H9 (cell line): ENCODE measurements at regions not wholly inside any gene's neighbourhood (a gene's known extent, or its start where the extent isn't known, plus 50 kb on each side); places are given as distances from the start of the nearest gene placed in this dataset.

ENCODE experiments used
- DNase-seq: peaks from one replicate; pipeline ENCODE4 v3.0.0-alpha.2; 2017
- H2AFZ ChIP-seq: one replicate; pipeline ENCODE4 v1.6.1; 2013; ENCODE audit warnings: mild to moderate bottlenecking, low read length, control low read depth, moderate library complexity
- H2AK5ac ChIP-seq: 2 replicates; pipeline ENCODE4 v1.6.1; 2013; ENCODE audit warnings: low read length, control low read depth, mixed read lengths; ENCODE audit not compliant: insufficient read length
- H2BK120ac ChIP-seq: one replicate; pipeline ENCODE4 v1.6.1; 2013; ENCODE audit warnings: low read depth, mild to moderate bottlenecking, low read length, control low read depth, inconsistent platforms; ENCODE audit not compliant: poor library complexity, severe bottlenecking
- H2BK12ac ChIP-seq: 2 replicates; pipeline ENCODE4 v1.6.1; 2013; ENCODE audit warnings: low read length, control low read depth, mixed read lengths, low read depth; ENCODE audit not compliant: insufficient read length
- H2BK15ac ChIP-seq: 2 replicates; pipeline ENCODE4 v1.6.1; 2013; ENCODE audit warnings: low read depth, low read length, control low read depth
- H2BK20ac ChIP-seq: one replicate; pipeline ENCODE4 v1.6.1; 2013; ENCODE audit warnings: low read depth, mild to moderate bottlenecking, low read length, control low read depth, inconsistent platforms; ENCODE audit not compliant: poor library complexity, severe bottlenecking
- H2BK5ac ChIP-seq: 2 replicates; pipeline ENCODE4 v1.6.1; 2013; ENCODE audit warnings: low read length, control low read depth, mixed read lengths; ENCODE audit not compliant: insufficient read length
- H3K14ac ChIP-seq: 2 replicates; pipeline ENCODE4 v1.6.1; 2013; ENCODE audit warnings: low read length, control low read depth; ENCODE audit not compliant: insufficient read depth
- H3K18ac ChIP-seq: 2 replicates; pipeline ENCODE4 v1.6.1; 2013; ENCODE audit warnings: low read depth, mild to moderate bottlenecking, mixed read lengths, low read length, control low read depth; ENCODE audit not compliant: insufficient read length
- H3K23ac ChIP-seq: 2 replicates; pipeline ENCODE4 v1.6.1; 2013; ENCODE audit warnings: low read length, control low read depth, mixed read lengths, low read depth; ENCODE audit not compliant: insufficient read length
- H3K23me2 ChIP-seq: 2 replicates; pipeline ENCODE4 v1.6.1; 2013; ENCODE audit warnings: low read depth, mild to moderate bottlenecking, mixed read lengths, low read length, control low read depth; ENCODE audit not compliant: insufficient read length, poor library complexity, severe bottlenecking
- H3K27ac ChIP-seq: 2 replicates; pipeline ENCODE4 v1.5.1; 2013; ENCODE audit warnings: low read length, control low read depth, mixed read lengths, low read depth; ENCODE audit not compliant: insufficient read length
- H3K27me3 ChIP-seq: 2 replicates; pipeline ENCODE4 v1.6.1; 2013; ENCODE audit warnings: low read length, control low read depth, inconsistent platforms; ENCODE audit not compliant: insufficient read depth
- H3K4ac ChIP-seq: 2 replicates; pipeline ENCODE4 v1.6.1; 2013; ENCODE audit warnings: low read depth, mild to moderate bottlenecking, control low read depth, inconsistent platforms, low read length, moderate library complexity
- H3K4me1 ChIP-seq: 2 replicates; pipeline ENCODE4 v1.6.1; 2013; ENCODE audit warnings: low read length, control low read depth, inconsistent platforms; ENCODE audit not compliant: insufficient read depth
- H3K4me2 ChIP-seq: 2 replicates; pipeline ENCODE4 v1.6.1; 2013; ENCODE audit warnings: low read length, control low read depth, mixed read lengths; ENCODE audit not compliant: insufficient read length, insufficient read depth
- H3K56ac ChIP-seq: 2 replicates; pipeline ENCODE4 v1.6.1; 2013; ENCODE audit warnings: low read depth, mild to moderate bottlenecking, mixed read lengths, low read length, control low read depth; ENCODE audit not compliant: insufficient read length
- H3K79me1 ChIP-seq: 2 replicates; pipeline ENCODE4 v1.6.1; 2013; ENCODE audit warnings: low read depth, mild to moderate bottlenecking, moderate library complexity, low read length, control low read depth, inconsistent platforms; ENCODE audit not compliant: insufficient read depth, poor library complexity, severe bottlenecking
- H3K79me2 ChIP-seq: 2 replicates; pipeline ENCODE4 v1.6.1; 2013; ENCODE audit warnings: low read length, control low read depth, inconsistent platforms; ENCODE audit not compliant: insufficient read depth
- H3K9ac ChIP-seq: 2 replicates; pipeline ENCODE4 v1.6.1; 2013; ENCODE audit warnings: low read length, control low read depth, mixed read lengths; ENCODE audit not compliant: insufficient read length; ENCODE audit errors: extremely low read depth
- H3K9me3 ChIP-seq: one replicate; pipeline ENCODE4 v1.6.1; 2013; ENCODE audit warnings: low read depth, low read length, inconsistent platforms; ENCODE audit not compliant: control insufficient read depth
- H3T11ph ChIP-seq: one replicate; pipeline ENCODE4 v1.6.1; 2013; ENCODE audit warnings: mild to moderate bottlenecking, low read length, control low read depth, inconsistent platforms
- H4K20me1 ChIP-seq: one replicate; pipeline ENCODE4 v1.6.1; 2013; ENCODE audit not compliant: control insufficient read depth, insufficient read length, insufficient read depth
- H4K5ac ChIP-seq: 2 replicates; pipeline ENCODE4 v1.6.1; 2013; ENCODE audit warnings: low read depth, mild to moderate bottlenecking, mixed read lengths, low read length, control low read depth; ENCODE audit not compliant: insufficient read length
- H4K8ac ChIP-seq: replicated peaks from 2 replicates; pipeline ENCODE4 v1.6.1; 2013; ENCODE audit warnings: low read length, control low read depth, mixed read lengths, low read depth; ENCODE audit not compliant: insufficient read length
- H4K91ac ChIP-seq: 2 replicates; pipeline ENCODE4 v1.6.1; 2013; ENCODE audit warnings: low read depth, mild to moderate bottlenecking, moderate library complexity, mixed read lengths, low read length, control low read depth; ENCODE audit not compliant: insufficient read length
- H3K27ac Mint-ChIP-seq, 3 experiments: 2 replicates in 2 of 3; 3 replicates in 1 of 3; pipeline ENCODE4 v1.8.0; 2020 to 2021; ENCODE audit warnings: mixed read lengths in 3 of 3, mild to moderate bottlenecking in 1 of 3, moderate library complexity in 1 of 3
- H3K27me3 Mint-ChIP-seq: 2 replicates; pipeline ENCODE4 v1.8.0; 2021; ENCODE audit warnings: low read depth, mild to moderate bottlenecking, moderate library complexity, mixed read lengths
- H3K36me3 Mint-ChIP-seq, 3 experiments: 2 replicates in 2 of 3; 3 replicates in 1 of 3; pipeline ENCODE4 v1.8.0; 2020 to 2021; ENCODE audit warnings: low read depth in 3 of 3, mixed read lengths in 3 of 3; ENCODE audit not compliant: insufficient read depth in 1 of 3
- H3K4me1 Mint-ChIP-seq, 2 experiments: 2 replicates each; pipeline ENCODE4 v1.8.0; 2020; ENCODE audit warnings: mixed read lengths in 2 of 2
- H3K4me3 Mint-ChIP-seq, 2 experiments: 2 replicates in 1 of 2; 3 replicates in 1 of 2; pipeline ENCODE4 v1.8.0; 2020 to 2021; ENCODE audit warnings: mild to moderate bottlenecking in 2 of 2, mixed read lengths in 2 of 2, moderate library complexity in 1 of 2
- H3K9me3 Mint-ChIP-seq, 2 experiments: 2 replicates in 1 of 2; 3 replicates in 1 of 2; pipeline ENCODE4 v1.8.0; 2020; ENCODE audit warnings: mild to moderate bottlenecking in 2 of 2, mixed read lengths in 2 of 2, moderate library complexity in 1 of 2
- WGBS: extraction: QIAGEN DNeasy Blood & Tissue Kit; methylation state at CpG from one replicate; pipeline ENCODE4 v1.1.7; 2013; ENCODE audit warnings: missing lambda C conversion rate, low lambda C conversion rate, mixed read lengths; ENCODE audit not compliant: insufficient read length; ENCODE audit errors: extremely low coverage; 5-methylcytosine and 5-hydroxymethylcytosine counted together
- TF ChIP-seq, protein P1 (sequence below): fragments of 200-600 bp; sonication (generic); conservative IDR thresholded peaks from 3 replicates; pipeline ENCODE4 v1.8.0; 2021; ENCODE audit warnings: antibody characterized with exemption, mild to moderate bottlenecking

DNA sequence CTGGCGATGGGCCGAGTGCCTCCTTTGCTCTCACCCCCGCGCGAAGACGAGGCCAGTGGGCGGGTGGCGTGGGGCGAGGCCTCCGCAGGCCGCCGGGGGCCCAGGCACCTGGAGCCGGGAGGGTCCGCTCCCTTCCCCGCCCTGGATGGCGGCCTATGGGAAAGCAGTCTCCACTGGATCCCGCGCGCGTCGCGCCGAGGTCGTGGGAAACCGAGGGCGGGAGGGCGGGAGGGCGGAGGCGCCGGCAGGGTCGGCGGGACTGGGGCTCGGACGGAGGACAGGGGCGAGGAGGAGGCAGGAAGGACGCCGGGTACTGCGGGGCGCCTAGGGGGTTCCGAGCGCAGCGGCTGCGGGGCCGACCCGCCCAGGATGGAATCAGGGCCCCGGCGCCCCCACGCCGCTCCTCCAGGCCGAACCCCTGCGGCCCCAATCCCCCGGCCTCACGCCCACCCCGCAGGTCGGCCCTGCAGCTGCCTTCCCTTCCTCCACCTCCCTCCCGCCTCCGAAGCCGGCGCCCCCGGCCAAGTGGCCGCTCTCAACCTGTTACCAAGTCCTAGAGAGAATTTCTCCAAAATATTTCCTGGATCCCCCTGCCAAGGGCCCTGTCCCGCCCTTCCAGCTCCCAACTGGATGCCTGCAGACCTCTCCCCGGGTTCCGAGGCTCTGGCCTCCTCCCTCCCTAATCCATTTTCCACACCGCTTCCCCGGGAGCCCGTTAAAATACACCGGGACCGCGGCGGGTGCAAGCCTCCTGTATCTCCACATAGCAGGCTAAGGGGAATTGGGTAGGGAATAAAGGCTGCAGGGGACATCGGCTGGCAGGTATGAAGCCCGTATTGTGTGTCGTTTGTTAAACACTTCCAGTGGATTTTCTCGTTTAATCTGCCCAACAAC is 146.3 kb downstream of the ERCC6L2 start:
- peak overlapping the region; percentile 72 for H3K4me2 ChIP-seq
- H3K4ac ChIP-seq, result no peak overlapping the region
- H3K27me3 ChIP-seq, result peaks cover 48% of the 10 kb centered on the region; the same call in 1 of the 2 replicates
- H3K79me1 ChIP-seq, result no peaks in the 10 kb centered on the region
- no peak overlapping the region for H4K5ac ChIP-seq
- Mint-ChIP-seq H3K27me3 (peaks cover 83% of the 10 kb centered on the region), H3K9me3 (no peaks in the 10 kb centered on the region; a peak in 2 of 5 replicates), H3K4me3 (peak overlapping the region; percentile 67 to 87), H3K27ac (no peak overlapping the region), H3K4me1 (peaks cover 14 to 31% of the 10 kb centered on the region in 2 experiments), H3K36me3 (no peaks in the 10 kb centered on the region; a peak in 1 of 7 replicates)
- no peak overlapping the region for H2BK20ac ChIP-seq
- H2BK5ac ChIP-seq, result no peak overlapping the region
- H2AFZ ChIP-seq, result no peak overlapping the region
- no peak overlapping the region for H3K56ac ChIP-seq
- H2BK12ac ChIP-seq, result no peak overlapping the region
- H2AK5ac ChIP-seq, result no peak overlapping the region
- H3K23me2 ChIP-seq, result peaks cover 19% of the 10 kb centered on the region
- H4K8ac ChIP-seq, result no peak overlapping the region
- no peak overlapping the region for H4K91ac ChIP-seq
- no peak overlapping the region for H3K23ac ChIP-seq
- H3T11ph ChIP-seq, result no peak overlapping the region
- H3K18ac ChIP-seq, result no peak overlapping the region
- H3K14ac ChIP-seq, result no peak overlapping the region; the same call in 1 of the 2 replicates
- TF ChIP-seq, protein P1, sequence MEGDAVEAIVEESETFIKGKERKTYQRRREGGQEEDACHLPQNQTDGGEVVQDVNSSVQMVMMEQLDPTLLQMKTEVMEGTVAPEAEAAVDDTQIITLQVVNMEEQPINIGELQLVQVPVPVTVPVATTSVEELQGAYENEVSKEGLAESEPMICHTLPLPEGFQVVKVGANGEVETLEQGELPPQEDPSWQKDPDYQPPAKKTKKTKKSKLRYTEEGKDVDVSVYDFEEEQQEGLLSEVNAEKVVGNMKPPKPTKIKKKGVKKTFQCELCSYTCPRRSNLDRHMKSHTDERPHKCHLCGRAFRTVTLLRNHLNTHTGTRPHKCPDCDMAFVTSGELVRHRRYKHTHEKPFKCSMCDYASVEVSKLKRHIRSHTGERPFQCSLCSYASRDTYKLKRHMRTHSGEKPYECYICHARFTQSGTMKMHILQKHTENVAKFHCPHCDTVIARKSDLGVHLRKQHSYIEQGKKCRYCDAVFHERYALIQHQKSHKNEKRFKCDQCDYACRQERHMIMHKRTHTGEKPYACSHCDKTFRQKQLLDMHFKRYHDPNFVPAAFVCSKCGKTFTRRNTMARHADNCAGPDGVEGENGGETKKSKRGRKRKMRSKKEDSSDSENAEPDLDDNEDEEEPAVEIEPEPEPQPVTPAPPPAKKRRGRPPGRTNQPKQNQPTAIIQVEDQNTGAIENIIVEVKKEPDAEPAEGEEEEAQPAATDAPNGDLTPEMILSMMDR, result no peak
- H2BK120ac ChIP-seq, result no peak overlapping the region
- H2BK15ac ChIP-seq, result no peak overlapping the region; the same call in 1 of the 2 replicates
- WGBS, result no CpG with 5 or more reads among the region's 75 CpGs
- no peak for DNase-seq
- H3K27ac ChIP-seq, result no peak overlapping the region
- H3K79me2 ChIP-seq, result no peaks in the 10 kb centered on the region
- H4K20me1 ChIP-seq, result no peaks in the 10 kb centered on the region
- no peak overlapping the region for H3K9ac ChIP-seq
- H3K9me3 ChIP-seq, result no peaks in the 10 kb centered on the region
- H3K4me1 ChIP-seq, result no peaks in the 10 kb centered on the region; the same call in 1 of the 2 replicates
